Dendritic cell treated with granulocyte-macrophage colony-stimulating factor and Interleukin-4, amounts not matched to agents 40 ng/mL and 50 ng/mL, for 4 days (primary cell): ENCODE measurements at regions not wholly inside any gene's neighbourhood (a gene's known extent, or its start where the extent isn't known, plus 50 kb on each side); places are given as distances from the start of the nearest gene placed in this dataset.
A peak's percentile ranks its signal among the peaks of the same experiment; 100 is the strongest.
"Not testable (repeated sequence)": the region's sequence is repeated elsewhere in the genome, so short reads cannot be mapped to it uniquely, and the experiment has no call there.

Experiments
- H3K27ac Mint-ChIP-seq: one replicate; pipeline ENCODE4 v1.8.0; 2022; ENCODE audit warnings: mild to moderate bottlenecking, mixed read lengths
- H3K27me3 Mint-ChIP-seq: one replicate; pipeline ENCODE4 v1.8.0; 2022; ENCODE audit warnings: mild to moderate bottlenecking, mixed read lengths
- H3K36me3 Mint-ChIP-seq: one replicate; pipeline ENCODE4 v1.8.0; 2022; ENCODE audit warnings: low read depth, mixed read lengths
- H3K4me1 Mint-ChIP-seq: one replicate; pipeline ENCODE4 v1.8.0; 2022; ENCODE audit warnings: low read depth, mixed read lengths
- H3K4me3 Mint-ChIP-seq: one replicate; pipeline ENCODE4 v1.8.0; 2022; ENCODE audit warnings: mild to moderate bottlenecking, moderate library complexity, mixed read lengths
- H3K9me3 Mint-ChIP-seq: one replicate; pipeline ENCODE4 v1.8.0; 2022; ENCODE audit warnings: mixed read lengths
- intact Hi-C: fragments of 100-400 bp; cut with micrococcal nuclease; formaldehyde crosslinking; loops from one replicate; pipeline ENCODE4 v1.15.0; 2022

DNA sequence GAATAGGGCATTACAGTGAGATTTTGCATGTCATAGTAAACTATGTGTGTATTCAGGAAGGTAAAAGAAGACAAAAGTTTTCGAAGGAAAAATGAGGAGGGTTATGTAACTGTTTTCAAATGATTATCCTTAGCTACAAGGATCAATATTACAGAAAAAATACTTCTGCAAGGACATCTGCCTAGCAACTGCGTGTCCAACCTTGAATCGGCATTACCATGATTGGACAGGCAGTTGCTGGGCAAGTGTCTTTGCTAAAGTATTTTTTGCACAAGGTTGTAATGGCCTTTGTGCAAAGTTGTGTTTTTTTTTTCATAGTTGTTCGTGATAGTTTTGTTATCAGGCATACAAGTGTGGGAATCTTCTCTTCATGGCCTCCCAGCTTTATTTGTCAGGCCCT lies 136.8 kb downstream of the FASLG start:
- H3K4me3 Mint-ChIP-seq = no peak overlapping the region
- H3K4me1 Mint-ChIP-seq = no peaks in the 10 kb centered on the region
- H3K9me3 Mint-ChIP-seq = no peaks in the 10 kb centered on the region
- intact Hi-C loops = no loop called here
- H3K36me3 Mint-ChIP-seq = no peaks in the 10 kb centered on the region
- H3K27ac Mint-ChIP-seq = no peak overlapping the region
- no peaks in the 10 kb centered on the region for H3K27me3 Mint-ChIP-seq

DNA sequence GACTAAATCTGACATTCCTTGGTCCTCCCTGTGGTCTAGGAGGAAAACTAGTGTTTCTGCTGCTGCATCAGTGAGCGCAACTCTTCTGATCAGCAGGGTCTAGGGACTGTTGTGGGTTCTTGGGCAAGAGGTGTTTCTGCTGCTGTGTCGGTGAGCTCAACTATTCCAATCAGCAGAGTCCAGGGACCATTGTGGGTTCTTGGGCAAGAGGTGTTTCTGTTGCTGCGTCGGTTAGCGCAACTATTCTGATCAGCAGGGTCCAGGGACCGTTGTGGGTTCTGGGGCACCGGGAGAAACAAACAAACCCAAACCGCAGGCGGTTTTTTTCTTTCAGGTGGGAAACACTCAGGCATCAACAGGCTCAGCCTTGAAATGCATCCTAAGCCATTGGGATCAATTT lies 140.9 kb downstream of the FASLG start:
- H3K36me3 Mint-ChIP-seq, H3K27ac Mint-ChIP-seq, H3K4me3 Mint-ChIP-seq, intact Hi-C loops, H3K27me3 Mint-ChIP-seq, H3K4me1 Mint-ChIP-seq: not testable (repeated sequence)
- H3K9me3 Mint-ChIP-seq = peaks cover 17% of the 10 kb centered on the region

DNA sequence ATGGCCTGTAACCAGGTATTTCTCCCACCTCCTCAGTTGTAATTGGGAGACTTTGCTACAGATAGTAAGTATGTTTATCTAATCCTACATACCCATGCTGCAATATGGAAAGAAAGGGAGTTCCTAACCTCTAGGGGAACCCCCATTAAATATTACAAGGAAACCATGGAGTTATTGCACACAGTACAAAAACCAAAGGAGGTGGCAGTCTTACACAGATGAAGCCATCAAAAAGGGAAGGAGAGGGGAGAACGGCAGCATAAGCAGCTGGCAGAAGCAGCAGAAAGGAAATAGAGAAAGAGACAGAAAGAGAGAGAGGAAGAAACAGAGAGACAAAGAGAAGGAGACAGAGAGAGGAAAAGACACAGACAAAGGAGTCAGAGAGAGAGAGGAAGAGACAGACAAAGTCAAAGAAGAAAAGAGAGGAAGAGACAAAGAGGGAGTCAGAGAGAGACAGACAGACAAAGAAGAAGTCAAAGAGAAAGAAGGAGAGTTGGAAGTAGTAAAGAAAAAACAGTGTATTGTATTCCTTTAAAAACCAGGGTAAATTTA lies 142.9 kb downstream of the FASLG start:
- H3K36me3 Mint-ChIP-seq = no peaks in the 10 kb centered on the region
- no peak overlapping the region for H3K27ac Mint-ChIP-seq
- H3K27me3 Mint-ChIP-seq = peaks cover 3% of the 10 kb centered on the region
- H3K9me3 Mint-ChIP-seq = peaks cover 17% of the 10 kb centered on the region
- no peak overlapping the region for H3K4me3 Mint-ChIP-seq
- H3K4me1 Mint-ChIP-seq = peaks cover 6% of the 10 kb centered on the region
- intact Hi-C loops = no loop called here

DNA sequence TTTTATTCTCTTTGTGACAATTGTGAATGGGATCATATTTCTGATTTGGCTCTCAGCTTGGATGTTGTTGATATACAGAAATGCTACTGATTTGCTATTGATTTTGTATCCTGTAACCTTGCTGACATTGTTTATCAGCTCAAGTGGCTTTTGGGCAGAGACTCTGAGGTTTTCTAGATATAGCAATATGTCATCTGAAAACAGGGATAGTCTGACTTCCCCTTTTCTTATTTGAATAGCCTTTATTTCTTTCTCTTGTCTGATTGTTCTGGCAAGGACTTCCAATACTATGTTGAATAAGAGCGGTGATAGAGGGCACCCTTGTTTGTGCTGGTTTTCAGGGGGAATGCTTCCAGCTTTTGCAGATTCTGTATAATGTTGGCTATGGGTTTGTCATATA lies 150.8 kb downstream of the FASLG start:
- Mint-ChIP-seq H3K27me3 (no peaks in the 10 kb centered on the region), H3K36me3 (no peaks in the 10 kb centered on the region), H3K4me1 (peaks cover 7% of the 10 kb centered on the region), H3K4me3 (no peak overlapping the region), H3K9me3 (peaks cover 1% of the 10 kb centered on the region), H3K27ac (no peak overlapping the region)
- intact Hi-C loops = no loop called here

DNA sequence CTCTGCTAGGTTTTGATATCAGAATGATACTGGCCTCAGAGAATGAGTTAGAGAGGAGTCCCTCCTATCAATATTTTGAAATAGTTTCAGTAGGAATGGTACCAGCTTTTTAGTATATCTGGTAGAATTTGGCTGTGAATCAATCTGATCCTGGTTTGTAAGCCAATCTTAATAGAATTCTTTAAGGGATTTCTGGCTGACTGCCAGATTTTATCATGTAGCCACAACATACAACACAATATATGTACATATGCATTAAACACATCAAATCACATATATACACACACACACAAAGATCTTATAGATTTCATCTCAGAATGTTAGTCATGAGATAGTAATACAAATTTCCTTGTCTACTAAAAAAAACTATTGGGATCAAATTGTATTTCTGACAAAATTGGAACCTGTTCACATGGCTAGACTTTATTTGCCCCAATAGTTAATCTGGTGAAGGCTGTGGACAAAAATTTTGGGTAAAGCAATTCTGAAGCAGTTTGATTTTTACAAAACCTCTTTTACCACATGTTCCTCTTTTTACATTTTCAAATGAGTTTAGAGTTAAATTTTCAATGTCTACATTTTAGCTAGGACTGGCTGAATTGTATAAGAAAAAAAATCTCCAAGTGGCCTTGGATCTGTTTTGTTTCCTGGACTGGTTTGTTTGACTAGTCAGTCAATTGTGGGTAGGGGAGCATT lies 151.7 kb downstream of the FASLG start:
- H3K27me3 Mint-ChIP-seq = no peaks in the 10 kb centered on the region
- peaks cover 9% of the 10 kb centered on the region for H3K9me3 Mint-ChIP-seq
- intact Hi-C loops = no loop called here
- H3K27ac Mint-ChIP-seq = no peak overlapping the region
- no peaks in the 10 kb centered on the region for H3K36me3 Mint-ChIP-seq
- peaks cover 7% of the 10 kb centered on the region for H3K4me1 Mint-ChIP-seq
- H3K4me3 Mint-ChIP-seq = no peak overlapping the region

DNA sequence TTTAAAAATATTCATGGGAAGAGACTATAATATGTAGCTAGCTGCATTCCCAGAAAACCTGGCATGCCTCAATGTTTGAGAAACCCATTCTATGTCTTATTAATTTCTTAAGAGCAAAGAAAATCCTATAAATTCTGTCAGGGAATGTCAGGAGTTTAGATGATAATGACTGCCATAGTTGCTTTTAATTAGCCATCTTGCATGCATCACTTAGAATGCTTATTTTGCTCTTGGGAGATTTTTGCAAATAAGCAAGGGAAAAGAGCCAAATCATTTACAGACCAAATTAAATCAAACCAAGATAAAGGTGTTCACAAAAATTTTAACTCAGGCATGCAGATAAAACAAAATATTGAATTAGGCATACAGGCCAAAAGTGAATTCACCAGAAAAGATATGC lies 152.8 kb downstream of the FASLG start:
- no peak overlapping the region for H3K27ac Mint-ChIP-seq
- H3K4me1 Mint-ChIP-seq = peaks cover 7% of the 10 kb centered on the region
- no peaks in the 10 kb centered on the region for H3K36me3 Mint-ChIP-seq
- H3K27me3 Mint-ChIP-seq = peaks cover 3% of the 10 kb centered on the region
- no peak overlapping the region for H3K4me3 Mint-ChIP-seq
- intact Hi-C loops = no loop called here
- peaks cover 9% of the 10 kb centered on the region for H3K9me3 Mint-ChIP-seq

DNA sequence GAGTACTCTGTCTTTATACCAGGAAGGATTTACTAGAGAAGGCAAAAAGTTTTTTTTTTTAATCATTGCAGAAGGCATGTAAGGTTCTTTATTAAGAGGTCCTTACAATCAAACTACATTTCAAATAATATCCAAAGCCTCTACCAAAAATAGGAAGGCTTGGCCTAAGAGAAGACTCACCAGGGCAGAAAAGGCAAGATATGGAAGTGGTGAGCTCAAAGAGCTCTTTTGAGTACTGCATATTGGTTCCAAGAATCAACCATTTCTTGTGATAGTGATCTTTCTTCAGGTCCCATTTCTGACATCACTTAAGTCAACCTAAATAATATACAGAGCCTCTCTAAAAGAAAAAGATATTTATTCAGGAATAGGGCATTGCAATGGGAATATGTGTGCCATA lies 153.2 kb downstream of the FASLG start:
- H3K4me1 Mint-ChIP-seq = peaks cover 7% of the 10 kb centered on the region
- no peak overlapping the region for H3K4me3 Mint-ChIP-seq
- H3K27me3 Mint-ChIP-seq = peaks cover 3% of the 10 kb centered on the region
- H3K36me3 Mint-ChIP-seq = no peaks in the 10 kb centered on the region
- H3K9me3 Mint-ChIP-seq = peaks cover 9% of the 10 kb centered on the region
- H3K27ac Mint-ChIP-seq = no peak overlapping the region
- intact Hi-C loops = no loop called here

DNA sequence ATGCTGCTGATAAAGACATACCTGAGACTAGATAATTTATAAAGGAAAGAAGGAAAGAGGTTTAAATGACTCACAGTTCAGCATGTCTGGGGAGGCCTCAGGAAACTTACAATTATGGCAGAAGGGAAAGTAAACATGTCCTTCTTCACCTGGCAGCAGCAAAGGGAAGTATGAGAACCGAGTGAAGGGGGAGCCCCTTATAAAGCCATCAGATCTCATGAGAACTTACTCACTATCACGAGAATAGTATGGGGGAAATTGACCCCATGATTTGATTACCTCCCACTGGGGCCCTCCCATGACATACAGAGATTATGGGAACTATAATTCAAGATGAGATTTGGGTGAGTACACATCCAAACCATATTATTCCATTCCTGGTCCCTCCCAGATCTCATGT lies 154.4 kb downstream of the FASLG start:
- H3K4me1 Mint-ChIP-seq = peaks cover 12% of the 10 kb centered on the region
- H3K36me3 Mint-ChIP-seq = no peaks in the 10 kb centered on the region
- intact Hi-C loops = no loop called here
- H3K27me3 Mint-ChIP-seq = peaks cover 3% of the 10 kb centered on the region
- H3K9me3 Mint-ChIP-seq = peaks cover 9% of the 10 kb centered on the region
- H3K4me3 Mint-ChIP-seq = no peak overlapping the region
- H3K27ac Mint-ChIP-seq = no peak overlapping the region

DNA sequence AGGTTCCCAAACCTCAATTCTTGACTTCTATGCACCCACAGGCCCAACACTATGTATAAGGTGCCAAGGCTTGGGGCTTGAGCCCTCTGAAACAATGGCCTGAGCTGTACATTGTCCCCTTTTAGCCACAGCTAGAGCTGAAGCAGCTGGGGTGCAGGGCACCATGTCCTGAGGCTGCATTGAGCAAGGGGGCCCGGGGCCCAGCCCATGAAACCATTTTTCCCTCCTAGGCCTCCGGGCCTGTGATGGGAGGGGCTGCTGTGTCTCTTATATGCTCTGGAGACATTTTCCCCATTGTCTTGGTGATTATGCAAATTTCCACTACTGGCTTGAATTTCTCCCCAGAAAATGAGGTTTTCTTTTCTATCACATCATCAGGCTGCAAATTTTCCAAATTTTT lies 155.5 kb downstream of the FASLG start:
- H3K4me1 Mint-ChIP-seq = peaks cover 22% of the 10 kb centered on the region
- no peak overlapping the region for H3K4me3 Mint-ChIP-seq
- H3K36me3 Mint-ChIP-seq = no peaks in the 10 kb centered on the region
- no peak overlapping the region for H3K27ac Mint-ChIP-seq
- peaks cover 9% of the 10 kb centered on the region for H3K9me3 Mint-ChIP-seq
- intact Hi-C loops = no loop called here
- H3K27me3 Mint-ChIP-seq = peaks cover 3% of the 10 kb centered on the region

DNA sequence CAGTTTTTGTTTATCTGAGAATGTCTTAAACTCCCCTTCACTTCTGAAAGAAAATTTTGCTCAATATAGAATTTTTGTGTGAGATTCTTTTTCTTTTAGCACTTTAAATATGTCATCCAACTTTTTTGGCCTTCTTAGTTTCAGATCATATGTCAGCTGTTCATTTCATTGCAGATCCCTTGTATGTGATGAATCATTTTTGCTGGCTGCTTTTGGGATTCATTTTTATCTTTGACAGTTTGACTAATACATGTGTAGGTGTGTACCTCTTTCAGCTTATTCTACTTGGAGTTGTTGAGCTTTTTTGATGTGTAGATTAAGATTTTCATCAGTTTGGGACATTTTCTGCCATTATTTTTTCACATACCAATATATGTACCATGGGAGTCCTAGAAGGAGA lies 156.8 kb downstream of the FASLG start:
- no peak overlapping the region for H3K27ac Mint-ChIP-seq
- H3K9me3 Mint-ChIP-seq = peaks cover 9% of the 10 kb centered on the region
- peaks cover 19% of the 10 kb centered on the region for H3K4me1 Mint-ChIP-seq
- intact Hi-C loops = no loop called here
- H3K4me3 Mint-ChIP-seq = no peak overlapping the region
- H3K36me3 Mint-ChIP-seq = no peaks in the 10 kb centered on the region
- H3K27me3 Mint-ChIP-seq = peaks cover 3% of the 10 kb centered on the region

DNA sequence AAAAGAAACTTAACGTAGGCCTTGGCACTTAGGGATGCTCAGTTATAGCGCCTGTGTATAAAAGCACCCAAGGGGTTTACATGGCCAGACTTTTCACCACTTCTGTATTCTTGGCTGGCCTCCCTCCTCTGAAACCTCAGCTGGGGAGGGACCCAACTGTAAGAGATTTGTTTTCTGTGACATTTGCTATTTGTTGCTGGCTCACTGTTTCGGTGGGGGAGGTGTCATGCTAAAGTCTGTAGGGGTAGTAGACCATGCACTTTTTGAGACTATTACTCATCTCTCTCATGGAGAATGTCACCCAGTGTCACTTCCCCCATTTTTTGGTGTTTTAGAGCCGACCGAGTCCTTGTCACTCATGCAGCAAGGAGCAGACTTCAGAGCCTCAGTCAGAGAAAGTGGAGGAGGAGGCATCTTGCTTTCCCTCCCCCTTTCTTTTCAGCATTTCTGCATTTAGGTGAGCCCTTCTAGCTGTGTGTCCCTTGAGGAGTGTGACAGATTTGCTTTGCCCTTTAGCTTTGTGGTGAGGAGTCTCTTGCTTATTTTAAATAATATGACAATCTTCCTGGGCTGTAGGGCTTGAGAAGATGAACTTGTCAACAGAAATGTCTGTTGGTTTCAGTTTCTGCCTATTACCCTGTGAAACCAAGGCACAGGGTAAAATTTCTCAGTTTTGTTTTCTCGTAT lies 160.1 kb downstream of the FASLG start:
- Mint-ChIP-seq H3K9me3 (peaks cover 9% of the 10 kb centered on the region), H3K4me1 (peaks cover 25% of the 10 kb centered on the region), H3K27ac (peak overlapping the region; percentile 30), H3K27me3 (peaks cover 3% of the 10 kb centered on the region), H3K4me3 (no peak overlapping the region), H3K36me3 (no peaks in the 10 kb centered on the region)
- intact Hi-C loops = loop anchor here (2.0 kb wide), 1 partner anchor 72 kb away; no protein-coding TSS in a partner anchor

DNA sequence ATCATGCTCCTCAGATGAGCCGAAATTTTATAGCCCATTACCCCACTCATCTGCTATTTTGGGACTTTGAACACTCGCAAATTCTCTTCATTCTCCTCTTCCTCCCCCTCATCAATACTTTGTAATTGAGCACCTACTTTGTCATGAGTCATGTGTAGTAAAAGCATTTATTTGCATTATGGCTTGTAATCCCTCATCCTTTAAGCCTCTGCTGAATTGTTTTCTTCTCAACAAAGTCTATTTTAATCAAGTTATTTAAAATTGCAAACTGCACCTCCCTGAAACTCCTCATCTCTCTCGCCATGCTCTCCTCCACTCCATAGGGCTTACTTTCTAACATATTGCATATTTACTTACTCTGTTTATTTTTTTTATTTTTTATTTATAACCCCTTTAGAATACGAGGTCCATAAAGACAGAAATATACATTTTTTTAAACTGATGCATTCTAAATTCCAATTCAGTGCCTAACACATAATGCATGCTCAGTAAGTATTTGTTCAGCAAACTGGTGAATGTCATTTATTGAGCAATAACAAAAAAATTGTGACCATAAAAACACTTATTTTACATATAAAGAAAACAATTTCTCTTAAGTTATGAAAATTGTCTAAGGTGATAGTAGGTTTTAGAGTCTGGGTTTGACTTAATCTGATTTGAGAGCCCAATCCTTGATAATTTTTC lies 161.7 kb downstream of the FASLG start:
- intact Hi-C loops = loop anchor here (10.0 kb wide), 1 partner anchor 224 kb away; no protein-coding TSS in a partner anchor
- Mint-ChIP-seq H3K4me1 (peaks cover 25% of the 10 kb centered on the region), H3K27ac (no peak overlapping the region), H3K4me3 (no peak overlapping the region), H3K36me3 (no peaks in the 10 kb centered on the region), H3K9me3 (no peaks in the 10 kb centered on the region), H3K27me3 (peaks cover 3% of the 10 kb centered on the region)

DNA sequence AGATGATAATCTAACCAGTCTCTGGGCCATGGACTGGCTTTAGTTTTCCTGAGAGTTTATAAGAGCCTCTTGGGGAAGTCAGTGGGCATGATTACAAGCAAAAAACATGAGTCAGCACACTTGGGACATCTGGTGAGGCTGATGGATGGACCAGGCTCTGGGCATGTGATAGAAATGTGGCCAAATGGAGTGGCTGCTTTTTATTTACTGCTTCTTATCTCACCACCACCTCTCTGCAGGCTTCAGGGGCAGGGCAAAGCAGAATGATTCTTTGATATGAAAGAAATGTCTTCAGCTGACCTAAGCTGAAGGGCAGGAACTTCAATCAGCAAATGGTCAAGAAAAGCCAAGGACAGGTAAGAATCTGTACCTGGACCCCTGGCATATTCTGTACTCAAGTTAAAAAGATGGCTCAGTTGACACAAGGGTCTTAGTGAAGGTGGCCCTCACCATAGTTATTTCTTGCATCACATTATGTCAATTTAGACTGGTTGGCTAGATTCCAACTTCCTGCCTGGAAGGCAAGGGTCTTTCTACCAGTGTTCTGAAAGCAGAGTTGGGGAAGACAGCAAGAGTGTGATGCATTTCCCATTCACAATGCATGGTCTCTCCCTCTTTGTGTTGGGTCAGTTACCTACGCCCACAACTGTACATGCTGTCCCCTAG lies 162.8 kb downstream of the FASLG start:
- H3K4me1 Mint-ChIP-seq = peaks cover 25% of the 10 kb centered on the region
- no peaks in the 10 kb centered on the region for H3K36me3 Mint-ChIP-seq
- H3K27ac Mint-ChIP-seq = no peak overlapping the region
- H3K9me3 Mint-ChIP-seq = no peaks in the 10 kb centered on the region
- H3K27me3 Mint-ChIP-seq = no peaks in the 10 kb centered on the region
- no peak overlapping the region for H3K4me3 Mint-ChIP-seq
- intact Hi-C loops = loop anchor here (10.0 kb wide), 1 partner anchor 223 kb away; no protein-coding TSS in a partner anchor

DNA sequence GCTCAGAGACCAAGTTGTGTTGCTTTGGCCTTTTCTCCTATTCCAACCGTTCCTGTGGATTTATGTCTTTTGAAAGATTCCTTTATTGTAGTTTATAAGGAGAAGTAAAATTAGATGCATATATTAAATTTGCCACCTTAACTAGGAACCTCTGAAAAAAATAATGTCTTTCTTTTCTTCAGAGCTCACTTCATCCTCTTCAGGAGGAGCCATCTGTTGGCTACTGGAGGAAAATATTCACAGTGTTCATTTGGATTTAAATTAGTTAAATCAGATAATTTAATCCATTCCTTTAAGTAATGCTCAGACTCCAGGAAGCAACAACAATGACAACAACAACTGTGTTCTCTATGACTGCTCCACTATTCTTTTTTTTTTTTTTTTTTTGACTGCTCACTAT lies 164.0 kb downstream of the FASLG start:
- Mint-ChIP-seq H3K27me3 (no peaks in the 10 kb centered on the region), H3K4me1 (peaks cover 25% of the 10 kb centered on the region), H3K36me3 (no peaks in the 10 kb centered on the region), H3K27ac (no peak overlapping the region), H3K4me3 (no peak overlapping the region), H3K9me3 (no peaks in the 10 kb centered on the region)
- intact Hi-C loops = loop anchor here (10.0 kb wide), 1 partner anchor 222 kb away; no protein-coding TSS in a partner anchor
